Putamen (tissue), 1 donor: ENCODE measurements at regions not wholly inside any gene's neighbourhood (a gene's known extent, or its start where the extent isn't known, plus 50 kb on each side); places are given as distances from the start of the nearest gene placed in this dataset.

Source experiments
- DNase-seq: peaks from one replicate; pipeline ENCODE4 v3.0.0-alpha.2; 2016; ENCODE audit warnings: low spot score

- no peak for DNase-seq
Measured at GRCh38 chr15:55026381-55026780, 170.4 kb downstream of the RSL24D1 start.

DNA sequence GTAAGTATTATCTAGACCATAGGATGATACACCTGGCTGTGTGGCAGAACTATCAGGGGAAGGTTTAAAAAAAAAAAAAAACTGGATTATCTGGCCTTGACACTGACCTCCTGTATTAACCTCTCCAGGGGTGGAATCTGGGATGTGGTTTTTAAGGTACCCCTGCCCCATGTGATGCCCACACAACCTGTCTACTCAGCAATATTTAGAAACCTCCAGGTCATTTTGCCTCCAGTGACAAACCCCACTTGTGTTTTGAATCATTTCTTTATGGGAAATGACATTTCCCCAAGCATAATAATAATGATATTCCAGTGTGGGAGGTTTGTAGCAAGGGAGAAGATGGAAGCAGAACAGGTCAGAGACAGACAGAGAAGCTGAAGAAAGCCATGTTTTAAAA lies 179.1 kb downstream of the RSL24D1 start:
- no peak for DNase-seq

GRCh38 chr15:55016225-55016624 lies 180.5 kb downstream of the RSL24D1 start:
- no peak for DNase-seq

DNA sequence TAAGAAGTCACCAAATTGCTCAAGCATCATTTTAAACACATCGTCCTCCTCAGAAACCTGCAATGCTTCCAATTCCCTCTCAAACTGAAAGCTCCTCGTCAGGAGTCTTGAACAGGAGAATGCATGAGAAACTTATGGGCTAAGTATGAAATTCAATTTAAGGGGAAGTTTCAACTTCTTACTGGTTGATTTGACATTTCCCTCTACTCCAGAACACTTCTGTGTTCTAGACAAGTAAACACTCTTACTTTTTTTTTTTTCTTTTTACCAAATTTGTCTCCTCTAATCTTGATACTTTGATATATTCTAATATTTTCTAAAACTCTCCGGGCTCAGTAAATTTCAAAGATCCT lies 181.7 kb downstream of the RSL24D1 start:
- DNase-seq: no peak

GRCh38 chr15:55014391-55015092 lies 182.2 kb downstream of the RSL24D1 start:
- no peak for DNase-seq

- DNase-seq: no peak
Measured at GRCh38 chr15:55008421-55008820, 188.3 kb downstream of the RSL24D1 start.

DNA sequence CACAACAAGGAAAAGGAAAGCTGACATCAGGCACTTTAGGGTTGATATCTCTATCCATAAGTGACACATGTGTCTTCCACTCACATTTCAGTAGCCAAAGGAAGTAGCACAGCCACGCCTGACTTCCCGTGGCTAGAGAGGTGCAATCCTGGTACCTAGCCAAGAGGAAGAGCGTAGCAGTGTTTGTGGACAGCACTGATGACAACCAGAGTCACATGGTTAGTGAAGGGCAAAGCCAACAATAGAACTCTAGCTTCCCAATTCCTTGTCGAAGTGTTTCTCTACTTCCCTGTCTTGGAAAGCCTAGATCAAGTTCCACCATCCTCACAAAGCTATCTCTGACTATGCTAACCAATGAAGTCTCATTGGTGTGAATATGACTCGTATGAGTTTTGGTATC lies 189.2 kb downstream of the RSL24D1 start:
- DNase-seq: no peak

GRCh38 chr15:55005679-55006078 lies 191.1 kb downstream of the RSL24D1 start:
- DNase-seq: no peak

GRCh38 chr15:55003965-55004873 lies 192.5 kb downstream of the RSL24D1 start:
- no peak for DNase-seq

- DNase-seq: no peak
Measured at GRCh38 chr15:54998661-54999060, 198.1 kb downstream of the RSL24D1 start.

- DNase-seq: no peak
Measured at GRCh38 chr15:54990793-54991192, 205.9 kb downstream of the RSL24D1 start.

DNA sequence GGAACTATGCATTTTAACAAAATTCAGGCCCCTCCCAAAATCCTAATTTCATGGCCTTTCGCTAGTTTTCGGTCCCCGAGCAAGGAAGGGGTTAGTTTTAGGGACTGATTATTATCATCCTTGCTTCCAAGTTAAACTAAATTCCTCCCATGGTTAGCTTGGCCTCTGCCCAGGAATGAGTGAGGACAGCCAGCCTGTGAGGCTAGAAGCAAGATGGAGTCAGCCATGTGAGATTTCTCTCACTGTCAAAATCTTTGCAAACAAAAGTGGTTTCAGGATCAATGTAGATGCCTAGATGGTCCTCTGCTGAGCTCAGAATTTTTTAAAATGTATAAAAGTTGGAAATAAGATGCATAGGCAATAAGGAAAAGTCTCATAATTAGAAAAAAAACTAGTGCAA lies 208.9 kb downstream of the RSL24D1 start:
- no peak for DNase-seq

DNA sequence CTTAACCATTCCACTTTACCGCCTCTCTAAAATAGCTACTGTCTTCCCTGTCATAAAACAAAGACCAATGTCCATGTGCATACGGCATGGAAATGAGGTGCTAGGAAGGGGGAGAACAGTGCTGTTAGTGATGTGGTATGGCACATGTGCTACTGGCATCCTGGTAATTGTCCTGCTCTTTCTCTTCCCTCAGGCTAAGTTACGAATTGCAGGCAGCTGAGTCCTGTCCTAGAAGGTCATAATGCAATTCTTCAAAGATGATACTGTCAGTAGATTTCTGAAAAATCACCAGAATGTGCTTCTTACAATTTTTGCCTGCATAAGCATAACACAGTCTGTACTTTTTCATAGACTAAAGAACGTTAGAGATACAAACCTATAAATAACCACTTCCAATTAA lies 216.8 kb downstream of the RSL24D1 start:
- no peak for DNase-seq

GRCh38 chr15:54962637-54963036 lies 234.1 kb downstream of the RSL24D1 start:
- no peak for DNase-seq

DNA sequence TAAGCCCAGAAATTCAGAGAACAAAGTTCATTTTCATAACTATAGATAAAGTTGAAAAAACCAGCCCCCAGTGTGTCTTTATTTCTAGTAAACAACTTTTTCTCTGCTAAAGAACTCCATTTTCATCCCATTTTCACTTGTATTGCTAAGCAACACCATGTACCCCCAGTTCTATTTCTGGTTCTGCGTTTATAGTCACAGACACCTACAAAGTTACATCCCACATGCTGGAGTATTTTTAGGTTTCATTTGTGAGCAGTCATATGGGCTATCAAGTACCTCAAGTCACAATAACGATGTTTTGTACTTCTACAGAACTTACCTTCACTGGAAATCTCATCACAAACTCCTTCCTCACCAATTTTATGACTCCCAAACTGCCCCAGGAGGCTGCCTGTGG lies 236.5 kb downstream of the RSL24D1 start:
- peak; percentile 72 for DNase-seq

DNA sequence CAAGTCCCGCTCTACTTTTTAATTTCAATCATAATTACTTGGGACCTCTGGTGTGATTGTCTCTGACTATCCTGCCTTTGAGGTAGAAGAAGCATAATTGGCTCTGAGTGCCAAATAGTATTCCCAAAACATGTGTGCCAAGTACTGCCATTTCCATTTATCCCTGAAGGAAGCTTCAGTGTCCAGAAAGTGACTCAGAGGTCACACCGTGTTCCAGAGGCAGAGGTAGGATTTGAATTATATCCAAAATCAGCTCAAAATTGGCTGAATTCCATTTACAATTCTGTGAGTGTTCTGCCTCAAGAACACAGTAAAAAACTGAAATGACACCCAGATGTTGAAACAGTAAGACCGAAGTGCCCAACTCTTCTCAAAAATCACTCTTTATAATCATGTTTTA lies 255.3 kb downstream of the RSL24D1 start:
- no peak for DNase-seq

GRCh38 chr15:54917312-54917711 lies 279.4 kb downstream of the RSL24D1 start:
- DNase-seq: no peak

DNA sequence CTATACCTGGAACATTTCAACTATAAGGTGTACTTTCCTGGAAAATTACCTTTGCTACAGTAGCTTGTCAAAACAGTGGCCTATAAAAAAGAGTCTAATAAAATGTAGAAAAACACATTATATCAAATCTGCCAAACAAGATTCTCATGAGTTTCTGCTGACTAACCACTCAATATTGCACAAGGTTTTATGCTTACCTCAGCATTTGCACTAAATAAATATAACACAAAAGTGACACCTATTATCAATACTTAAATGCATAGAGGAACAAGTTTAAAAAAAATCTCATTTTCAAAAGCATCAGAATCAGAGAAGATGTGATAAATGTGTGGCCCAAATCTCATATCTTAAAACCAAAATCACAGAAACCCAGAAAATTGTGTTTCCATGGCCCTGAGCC lies 281.4 kb downstream of the RSL24D1 start:
- no peak for DNase-seq

DNA sequence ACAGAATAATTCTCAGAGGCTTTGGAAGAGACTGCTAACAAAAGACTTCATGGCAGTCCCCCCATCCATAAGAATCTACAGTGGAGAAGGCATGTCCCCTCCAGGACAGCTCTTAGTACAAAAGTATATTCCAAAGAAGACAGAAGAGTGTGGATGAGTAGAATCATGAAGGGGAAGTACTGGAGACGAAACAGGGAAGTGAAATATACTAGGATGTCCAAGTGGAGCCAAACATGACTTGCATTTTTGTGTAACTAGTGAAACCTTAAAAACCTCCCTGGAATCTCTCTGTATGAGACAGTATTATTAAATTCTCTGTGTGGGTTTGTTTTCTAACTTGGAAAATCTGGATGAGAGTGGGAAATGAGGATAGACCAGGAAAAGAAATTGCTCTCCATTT lies 312.4 kb downstream of the RSL24D1 start:
- DNase-seq: no peak

DNA sequence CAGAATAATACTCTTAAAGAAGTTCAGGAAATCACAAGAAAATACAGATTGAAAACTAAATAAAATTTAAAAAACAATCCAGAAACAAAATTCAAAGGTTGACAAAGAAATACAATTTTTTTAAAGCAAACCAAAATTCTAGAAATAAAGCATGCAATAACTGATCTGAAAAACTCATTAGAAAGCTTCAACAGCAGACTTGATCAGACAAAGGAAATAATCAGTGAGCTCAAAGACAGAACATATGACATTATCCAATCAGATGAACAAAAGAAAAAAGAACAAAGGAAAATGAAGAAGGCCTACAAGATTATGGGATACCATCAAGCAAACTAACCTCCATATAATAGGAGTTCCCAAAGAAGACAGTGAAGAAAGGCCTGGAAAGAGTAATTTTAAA lies 336.8 kb downstream of the RSL24D1 start:
- DNase-seq: no peak

DNA sequence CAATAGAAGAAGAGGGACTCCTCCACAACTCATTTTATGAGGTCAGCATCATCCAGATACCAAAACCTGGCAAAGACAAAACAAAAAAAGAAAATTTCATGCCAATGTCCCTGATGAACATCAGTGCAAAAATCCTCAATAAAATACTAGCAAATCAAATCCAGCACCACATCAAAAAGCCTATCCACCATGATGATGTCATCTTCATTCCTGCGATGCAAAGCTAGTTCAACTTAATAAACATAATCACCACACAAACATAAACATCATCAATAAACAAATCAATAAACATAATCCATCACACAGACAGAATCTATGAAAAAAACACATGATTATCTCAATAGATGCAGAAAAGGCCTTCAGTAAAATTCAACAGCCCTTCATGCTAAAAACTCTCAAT lies 342.1 kb downstream of the RSL24D1 start:
- no peak for DNase-seq

DNA sequence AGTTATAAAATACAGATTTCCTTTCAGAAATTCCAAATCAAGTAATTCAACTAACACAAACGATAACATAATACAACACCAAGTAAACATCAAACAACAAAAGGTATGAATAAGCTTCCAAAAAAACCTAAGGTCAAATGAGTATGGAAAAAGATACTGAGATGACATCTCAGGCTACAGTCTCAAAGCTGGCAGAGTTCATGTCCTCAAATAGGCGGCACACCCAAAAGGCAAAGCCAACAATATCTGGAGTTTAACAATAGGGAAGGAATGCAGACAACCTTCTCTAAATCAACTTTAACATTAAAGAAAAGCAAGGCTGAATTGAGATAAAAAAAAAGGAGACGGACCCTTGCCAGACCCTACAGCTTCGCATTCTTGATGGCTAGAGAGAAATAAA lies 346.6 kb downstream of the RSL24D1 start:
- no peak for DNase-seq

DNA sequence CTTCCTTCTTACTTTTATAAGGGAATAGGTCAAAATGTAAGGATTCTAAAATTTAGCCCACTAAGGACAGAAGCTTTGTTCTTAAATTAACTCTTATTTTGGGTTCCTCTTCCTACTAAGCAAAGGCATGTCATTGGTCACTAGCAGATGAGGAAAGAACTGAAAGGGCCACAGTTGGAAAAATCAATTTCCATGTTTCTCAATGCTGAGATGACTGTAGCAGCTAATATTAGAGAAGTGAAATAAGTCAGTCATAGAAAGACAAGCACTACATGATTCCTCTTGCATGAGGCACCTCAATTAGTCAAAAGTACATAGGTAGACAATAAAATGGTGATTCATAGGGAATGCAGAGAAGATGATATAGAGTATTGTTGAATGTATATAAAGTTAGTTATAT lies 353.7 kb downstream of the RSL24D1 start:
- no peak for DNase-seq
